ENCODE measurements at regions not wholly inside any gene's neighbourhood (a gene's known extent, or its start where the extent isn't known, plus 50 kb on each side); places are given as distances from the start of the nearest gene placed in this dataset.

DNA sequence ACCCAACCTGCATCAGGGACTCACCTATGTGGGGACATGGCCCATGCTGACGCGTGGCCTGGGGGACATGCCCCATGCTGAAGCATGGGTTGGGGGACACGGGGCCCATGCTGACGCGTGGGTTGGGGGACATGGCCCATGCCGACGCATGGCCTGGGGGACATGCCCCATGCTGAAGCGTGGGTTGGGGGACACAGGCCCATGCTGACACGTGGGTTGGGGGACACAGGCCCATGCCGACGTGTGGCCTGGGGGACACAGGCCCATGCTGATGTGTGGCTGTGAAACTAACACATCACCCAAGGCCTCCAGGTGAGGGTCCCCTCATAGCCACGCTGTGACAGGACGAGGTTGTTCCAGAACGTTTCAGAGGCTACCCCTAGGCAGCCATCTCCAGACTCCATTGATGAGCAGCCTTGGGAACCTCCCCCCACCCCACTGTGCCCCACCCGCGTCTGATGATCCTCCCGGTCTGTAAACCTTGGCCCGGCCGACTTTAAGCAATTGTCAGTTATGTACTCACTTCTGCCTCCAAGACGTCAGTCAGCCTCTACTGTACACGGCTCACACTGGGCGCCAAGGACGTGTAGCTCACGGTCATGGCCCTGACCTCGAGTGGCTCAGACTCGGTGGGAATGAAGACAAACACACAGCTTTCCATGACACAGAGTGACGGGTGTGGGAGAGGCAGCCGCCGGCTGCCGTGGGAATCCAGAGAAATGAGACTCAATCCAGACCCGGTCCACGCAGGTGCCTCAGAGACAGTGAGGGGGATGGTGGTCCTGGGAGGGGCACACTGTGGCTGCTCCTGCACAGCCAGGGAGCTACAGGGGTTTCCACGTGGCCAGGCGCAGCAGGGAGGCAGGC, 50.2 kb upstream of the SLC66A3 start:
- DNase-seq = no peak
